ENCODE measurements at regions not wholly inside any gene's neighbourhood (a gene's known extent, or its start where the extent isn't known, plus 50 kb on each side); places are given as distances from the start of the nearest gene placed in this dataset.

DNA sequence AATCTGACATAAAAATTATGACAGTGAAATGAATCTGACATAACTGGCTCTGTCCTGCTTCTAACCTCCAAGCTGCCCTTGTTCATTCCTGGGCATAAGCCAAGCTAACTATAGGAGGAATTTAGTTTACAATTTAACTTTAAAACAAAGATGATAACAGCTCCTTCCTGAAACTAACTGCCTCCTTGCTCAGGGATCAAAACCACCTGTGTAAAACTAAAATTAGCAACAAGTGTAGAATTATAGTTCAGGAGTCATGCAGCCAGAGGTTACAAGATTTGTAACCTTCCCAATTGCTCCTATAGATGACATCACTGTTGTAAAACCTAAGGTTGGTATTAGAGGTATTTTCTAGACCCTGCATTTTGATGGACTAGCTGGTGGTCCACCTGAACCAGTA is 256.4 kb upstream of the POM121L12 start:
- Mint-ChIP-seq H3K27ac (ENCODE audit: unreplicated experiment) (no peak overlapping the region), H3K4me1 (ENCODE audit: low read depth) (no peaks in the 10 kb centered on the region), H3K27me3 (ENCODE audit: low read depth) (no peaks in the 10 kb centered on the region), H3K36me3 (ENCODE audit: low read depth) (no peaks in the 10 kb centered on the region), H3K9me3 (ENCODE audit: low read depth) (peaks cover 7% of the 10 kb centered on the region), H3K4me3 (ENCODE audit: unreplicated experiment) (no peak overlapping the region)
- DNase-seq (ENCODE audit: low spot score) = no peak
- TF ChIP-seq, protein P1, sequence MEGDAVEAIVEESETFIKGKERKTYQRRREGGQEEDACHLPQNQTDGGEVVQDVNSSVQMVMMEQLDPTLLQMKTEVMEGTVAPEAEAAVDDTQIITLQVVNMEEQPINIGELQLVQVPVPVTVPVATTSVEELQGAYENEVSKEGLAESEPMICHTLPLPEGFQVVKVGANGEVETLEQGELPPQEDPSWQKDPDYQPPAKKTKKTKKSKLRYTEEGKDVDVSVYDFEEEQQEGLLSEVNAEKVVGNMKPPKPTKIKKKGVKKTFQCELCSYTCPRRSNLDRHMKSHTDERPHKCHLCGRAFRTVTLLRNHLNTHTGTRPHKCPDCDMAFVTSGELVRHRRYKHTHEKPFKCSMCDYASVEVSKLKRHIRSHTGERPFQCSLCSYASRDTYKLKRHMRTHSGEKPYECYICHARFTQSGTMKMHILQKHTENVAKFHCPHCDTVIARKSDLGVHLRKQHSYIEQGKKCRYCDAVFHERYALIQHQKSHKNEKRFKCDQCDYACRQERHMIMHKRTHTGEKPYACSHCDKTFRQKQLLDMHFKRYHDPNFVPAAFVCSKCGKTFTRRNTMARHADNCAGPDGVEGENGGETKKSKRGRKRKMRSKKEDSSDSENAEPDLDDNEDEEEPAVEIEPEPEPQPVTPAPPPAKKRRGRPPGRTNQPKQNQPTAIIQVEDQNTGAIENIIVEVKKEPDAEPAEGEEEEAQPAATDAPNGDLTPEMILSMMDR (IDR thresholded peaks at IDR 0.05) = no peak

- H3K4me1 Mint-ChIP-seq (ENCODE audit: low read depth) = no peaks in the 10 kb centered on the region
- no peak for DNase-seq (ENCODE audit: low spot score)
- no peaks in the 10 kb centered on the region for H3K27me3 Mint-ChIP-seq (ENCODE audit: low read depth)
- no peaks in the 10 kb centered on the region for H3K36me3 Mint-ChIP-seq (ENCODE audit: low read depth)
- H3K4me3 Mint-ChIP-seq (ENCODE audit: unreplicated experiment) = no peak overlapping the region
- peaks cover 7% of the 10 kb centered on the region for H3K9me3 Mint-ChIP-seq (ENCODE audit: low read depth)
- TF ChIP-seq, protein P1 (IDR thresholded peaks at IDR 0.05) = no peak
- H3K27ac Mint-ChIP-seq (ENCODE audit: unreplicated experiment) = no peak overlapping the region
These were observed 258.2 kb upstream of the POM121L12 start for GRCh38 chr7:52777051-52777822.

DNA sequence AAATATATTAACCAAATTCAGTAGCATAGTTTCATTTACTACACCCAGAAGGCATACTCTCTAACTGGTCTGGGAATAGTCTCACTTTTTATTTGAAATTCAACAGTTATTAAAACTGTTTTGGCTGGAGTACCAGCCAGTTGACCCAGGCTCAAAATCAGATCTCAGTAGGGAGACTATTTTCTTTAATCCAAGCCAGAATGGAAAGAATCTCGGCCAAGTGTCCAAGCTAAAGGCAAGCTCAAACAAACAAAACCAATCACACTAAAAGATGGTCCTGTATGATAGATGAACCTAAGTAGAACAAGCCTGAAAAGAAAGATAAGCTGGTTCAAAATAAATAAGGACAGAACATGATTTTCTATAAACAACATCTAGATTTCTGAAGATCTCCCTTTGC is 259.6 kb upstream of the POM121L12 start:
- no peak for DNase-seq (ENCODE audit: low spot score)
- TF ChIP-seq, protein P1 (IDR thresholded peaks at IDR 0.05) = no peak
- H3K27ac Mint-ChIP-seq (ENCODE audit: unreplicated experiment) = no peak overlapping the region
- H3K27me3 Mint-ChIP-seq (ENCODE audit: low read depth) = no peaks in the 10 kb centered on the region
- peaks cover 7% of the 10 kb centered on the region for H3K9me3 Mint-ChIP-seq (ENCODE audit: low read depth)
- no peaks in the 10 kb centered on the region for H3K4me1 Mint-ChIP-seq (ENCODE audit: low read depth)
- H3K4me3 Mint-ChIP-seq (ENCODE audit: unreplicated experiment) = no peak overlapping the region
- no peaks in the 10 kb centered on the region for H3K36me3 Mint-ChIP-seq (ENCODE audit: low read depth)

DNA sequence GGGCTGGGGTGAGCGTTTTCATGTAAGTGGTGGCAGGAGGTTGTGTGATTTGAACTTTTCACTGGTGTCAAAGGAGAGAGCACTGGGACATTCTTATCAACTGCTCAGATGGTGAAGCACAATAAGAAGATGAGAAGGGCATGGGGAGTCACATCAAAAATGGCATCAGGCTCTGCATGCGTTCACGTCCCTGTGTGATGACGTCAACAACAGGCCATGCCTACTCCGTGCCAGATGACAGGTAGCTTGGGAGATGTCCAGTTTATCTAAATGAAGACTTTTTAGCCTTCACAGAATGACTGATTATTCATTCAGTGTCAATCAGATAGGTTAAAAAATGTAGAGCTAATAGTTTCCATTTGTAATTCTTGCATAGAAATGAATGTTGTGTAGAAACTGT is 264.3 kb upstream of the POM121L12 start:
- Mint-ChIP-seq H3K4me3 (ENCODE audit: unreplicated experiment) (no peak overlapping the region), H3K9me3 (ENCODE audit: low read depth) (no peaks in the 10 kb centered on the region), H3K27ac (ENCODE audit: unreplicated experiment) (no peak overlapping the region), H3K4me1 (ENCODE audit: low read depth) (no peaks in the 10 kb centered on the region), H3K36me3 (ENCODE audit: low read depth) (no peaks in the 10 kb centered on the region), H3K27me3 (ENCODE audit: low read depth) (no peaks in the 10 kb centered on the region)
- TF ChIP-seq, protein P1 (IDR thresholded peaks at IDR 0.05) = no peak
- DNase-seq (ENCODE audit: low spot score) = no peak

DNA sequence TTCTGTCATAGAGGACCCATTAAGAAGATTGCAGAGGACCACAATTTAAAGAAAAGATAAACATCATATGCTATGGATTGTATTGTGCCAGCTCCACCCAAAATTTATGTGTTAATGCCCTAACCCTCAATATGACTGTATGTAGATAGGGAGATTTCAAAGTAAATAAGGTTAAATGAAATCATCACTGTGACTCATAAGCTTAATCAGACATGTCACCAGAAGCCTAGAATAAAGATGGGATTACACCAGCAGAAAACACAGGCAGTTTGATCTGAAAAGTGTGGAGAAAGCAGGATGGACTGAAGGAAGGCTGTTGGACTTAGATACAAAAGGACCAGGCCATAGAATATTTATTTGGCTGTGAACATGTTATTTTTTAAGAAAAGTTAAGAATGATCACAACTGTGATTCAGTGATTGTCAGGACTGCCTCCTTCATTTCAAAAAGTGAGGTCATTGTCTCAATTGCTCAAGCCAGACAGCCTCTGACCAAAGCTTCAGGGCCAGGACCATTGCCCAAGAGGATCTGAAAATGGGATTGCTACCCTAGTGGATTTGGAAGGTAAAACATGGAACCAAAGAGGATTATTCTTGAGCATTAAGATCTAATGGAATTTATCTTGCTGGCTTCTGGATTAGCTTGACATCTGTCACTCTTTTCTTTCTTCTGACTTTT is 270.8 kb upstream of the POM121L12 start:
- H3K4me1 Mint-ChIP-seq (ENCODE audit: low read depth) = no peaks in the 10 kb centered on the region
- no peaks in the 10 kb centered on the region for H3K9me3 Mint-ChIP-seq (ENCODE audit: low read depth)
- TF ChIP-seq, protein P1 (IDR thresholded peaks at IDR 0.05) = no peak
- no peak for DNase-seq (ENCODE audit: low spot score)
- no peak overlapping the region for H3K27ac Mint-ChIP-seq (ENCODE audit: unreplicated experiment)
- no peaks in the 10 kb centered on the region for H3K27me3 Mint-ChIP-seq (ENCODE audit: low read depth)
- H3K4me3 Mint-ChIP-seq (ENCODE audit: unreplicated experiment) = no peak overlapping the region
- H3K36me3 Mint-ChIP-seq (ENCODE audit: low read depth) = no peaks in the 10 kb centered on the region

All from chondrocyte (in vitro differentiated cells).